GM21737 (cell line): ENCODE measurements at regions not wholly inside any gene's neighbourhood (a gene's known extent, or its start where the extent isn't known, plus 50 kb on each side); places are given as distances from the start of the nearest gene placed in this dataset.
"Not testable (repeated sequence)": the region's sequence is repeated elsewhere in the genome, so short reads cannot be mapped to it uniquely, and the experiment has no call there.

ENCODE experiments used
- ATAC-seq: cut with Tn5 transposase; IDR thresholded peaks from one replicate; pipeline ENCODE4 v1.9.1; 2021; ENCODE audit warnings: mild to moderate bottlenecking, moderate library complexity; ENCODE audit not compliant: unreplicated experiment

DNA sequence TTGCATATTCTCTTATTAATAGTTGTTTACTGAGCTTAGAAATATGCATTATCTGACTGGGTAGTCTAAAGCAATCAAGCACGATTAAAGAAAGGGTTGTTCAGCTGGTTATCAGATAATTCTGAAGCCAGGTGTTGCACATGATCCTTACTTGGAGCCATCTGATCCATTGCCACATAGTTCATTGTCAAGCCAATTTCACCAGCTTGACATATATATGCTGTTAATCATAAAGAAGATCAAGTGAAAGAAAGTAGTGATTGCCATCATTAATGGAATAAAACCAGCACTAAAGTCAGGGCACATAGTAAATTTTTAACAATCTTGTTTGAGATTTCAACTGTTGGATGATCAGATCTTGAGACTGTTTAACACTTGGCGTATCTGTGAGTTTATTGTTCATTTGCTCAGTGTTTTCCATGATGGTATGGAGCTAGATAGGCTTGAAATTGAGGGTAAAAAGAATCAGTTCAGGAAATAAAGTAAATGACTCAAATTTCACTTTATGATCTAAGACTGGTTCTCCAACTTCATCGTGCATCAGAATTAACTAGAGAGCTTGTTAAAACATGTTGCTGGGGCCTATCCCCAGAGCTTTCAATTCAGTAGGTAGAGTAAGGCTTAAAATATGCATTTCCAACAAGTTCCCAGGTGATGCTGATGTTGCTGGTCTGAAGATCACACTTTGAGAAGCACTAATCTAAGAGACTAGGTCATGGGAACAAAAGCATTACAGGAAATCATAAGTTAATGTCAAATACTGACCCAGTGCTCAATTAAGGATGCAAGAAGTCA is 539.6 kb downstream of the SATB2 start:
- ATAC-seq = no peak

DNA sequence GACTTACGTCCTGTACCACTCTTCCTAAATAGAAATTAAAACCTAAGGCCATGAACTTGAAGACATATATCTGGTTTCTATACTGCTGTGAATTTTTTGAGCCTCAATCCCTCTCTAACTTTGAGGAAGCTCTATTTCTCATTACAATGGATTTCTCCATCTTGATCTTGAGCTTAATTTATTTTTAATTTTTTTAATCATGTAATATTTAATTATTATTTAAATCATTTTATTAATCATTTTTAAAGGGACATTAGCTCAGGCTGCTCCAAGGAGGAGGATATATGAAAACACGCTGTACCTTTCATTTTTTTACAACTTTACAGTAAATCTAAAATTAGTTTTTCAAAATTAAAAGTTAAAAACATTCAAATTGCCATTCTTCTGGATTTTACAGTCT is 540.5 kb downstream of the SATB2 start:
- ATAC-seq = no peak

DNA sequence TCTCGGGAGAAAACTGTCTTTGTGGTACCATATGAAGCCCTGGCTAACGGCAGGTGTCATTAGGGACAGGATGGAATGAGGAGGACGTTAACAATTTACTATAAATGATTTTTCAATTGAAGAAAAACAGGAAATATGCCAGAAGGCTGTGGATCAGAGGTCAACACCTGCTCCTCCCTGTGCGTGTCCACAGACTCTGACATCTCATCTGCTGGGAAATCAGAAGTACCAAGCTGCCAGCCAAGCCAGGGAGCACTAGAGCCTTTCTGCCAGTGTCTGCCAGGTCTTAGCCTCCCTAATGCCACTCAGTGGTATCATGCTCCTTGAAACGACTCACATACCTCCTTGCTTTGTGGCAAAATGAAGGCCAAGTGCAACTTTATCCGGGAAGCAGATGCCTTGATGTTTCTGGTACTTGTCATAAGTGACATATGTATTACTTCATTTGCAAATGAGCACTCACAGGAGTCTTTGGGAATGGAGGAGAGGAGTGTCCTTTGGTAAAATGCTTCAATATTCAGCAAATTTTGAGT is 541.1 kb downstream of the SATB2 start:
- no peak for ATAC-seq

DNA sequence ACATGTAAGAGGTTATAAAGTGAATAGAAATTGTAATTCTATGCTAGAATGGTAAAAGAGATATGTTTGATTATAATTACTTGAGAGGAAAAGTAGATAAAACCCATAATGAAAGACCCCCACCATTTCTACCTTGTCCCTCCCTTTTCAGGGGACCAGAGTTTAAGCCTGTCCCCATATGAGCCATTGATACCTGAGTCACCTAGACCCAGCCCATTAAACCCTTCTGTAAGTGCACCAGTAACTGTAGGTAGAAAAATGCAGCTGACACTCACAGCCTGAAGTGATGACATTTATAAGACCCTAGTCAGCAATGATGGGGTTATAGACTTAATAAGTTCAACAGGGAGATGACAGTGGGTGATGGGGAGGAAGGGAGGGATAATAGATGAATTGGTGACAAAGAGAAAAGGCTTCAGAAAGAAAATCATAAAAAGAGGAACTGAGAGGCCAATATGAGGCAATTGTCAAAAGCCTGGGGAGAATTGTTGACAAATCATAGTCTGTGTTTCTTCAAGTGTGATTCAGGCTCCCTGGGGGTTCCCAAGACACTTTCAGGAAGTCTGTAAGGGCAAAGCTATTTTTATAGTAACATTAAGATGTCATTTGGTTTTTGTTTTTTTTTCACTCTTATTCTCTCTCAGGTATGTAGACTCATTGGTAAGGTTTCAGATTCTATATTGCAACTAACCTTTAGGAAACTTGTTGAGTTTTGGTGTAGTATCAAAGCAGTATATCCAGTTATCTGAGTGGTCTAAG is 544.2 kb downstream of the SATB2 start:
- peak; percentile 99 for ATAC-seq

DNA sequence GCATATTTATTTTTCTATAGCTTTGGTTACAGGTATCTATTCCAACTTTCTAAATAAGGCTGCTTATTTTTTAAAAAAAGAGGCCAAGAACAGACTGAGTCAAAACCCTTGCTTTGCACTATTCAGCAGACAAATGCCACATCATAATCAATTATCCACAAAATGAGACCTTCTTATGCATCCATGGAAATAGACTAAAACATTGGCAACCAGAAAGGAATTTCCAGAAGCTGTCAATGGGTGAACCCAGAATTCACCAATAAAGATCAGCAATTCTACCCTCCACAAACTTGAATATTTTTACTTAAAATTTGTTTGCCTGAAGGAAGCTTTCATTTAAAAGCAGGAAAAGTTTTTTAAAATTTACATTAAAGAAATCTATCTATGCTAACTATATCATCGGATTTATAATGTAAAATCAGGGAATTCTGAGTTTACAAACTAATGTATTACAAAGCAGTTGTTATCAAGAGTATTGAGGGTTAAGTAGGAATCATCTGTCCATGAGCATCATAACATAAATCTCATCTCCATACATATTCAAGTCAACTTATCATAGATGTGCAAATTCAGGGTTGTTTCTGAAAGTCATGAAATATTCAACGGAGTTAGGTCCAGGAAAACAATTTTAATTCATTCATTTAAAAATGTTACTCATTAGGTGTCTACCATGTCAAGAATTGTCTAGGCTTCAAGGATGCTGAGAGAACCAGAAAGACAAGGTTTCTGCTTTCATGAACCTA is 548.0 kb downstream of the SATB2 start:
- no peak for ATAC-seq

DNA sequence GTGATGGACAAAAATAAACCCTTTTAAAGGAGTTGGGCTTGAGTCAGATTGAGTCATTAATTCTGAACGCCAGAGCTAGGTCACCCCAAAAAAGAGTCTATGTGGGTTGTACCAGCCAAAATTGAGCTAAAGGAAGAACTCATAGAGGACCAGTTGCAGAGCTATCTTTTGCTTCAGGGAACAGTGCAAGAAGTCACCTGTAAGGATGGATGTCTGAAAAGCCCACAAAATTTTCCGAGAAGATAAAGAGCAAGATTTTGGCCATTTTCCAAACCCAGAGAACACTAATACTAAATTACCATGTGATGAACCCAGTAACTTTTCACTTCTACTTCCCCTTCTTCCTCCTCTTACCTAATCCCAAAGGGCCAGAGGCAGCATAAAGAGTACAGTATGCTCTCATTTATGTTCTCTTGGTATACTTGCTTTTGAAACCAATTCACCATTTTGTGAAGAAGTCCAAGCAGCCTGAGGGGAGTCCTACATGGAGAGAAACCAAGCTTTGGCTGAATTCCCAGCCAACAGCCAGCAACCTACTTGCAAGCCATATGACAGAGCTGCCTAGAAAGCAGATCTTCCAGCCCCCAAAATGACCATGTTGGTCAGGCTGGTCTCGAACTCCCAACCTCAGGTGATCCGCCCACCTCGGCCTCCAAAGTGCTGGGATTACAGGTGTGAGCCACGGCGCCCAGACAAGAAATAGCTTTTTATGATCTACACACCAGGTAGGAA is 551.7 kb downstream of the SATB2 start:
- ATAC-seq = peak; percentile 58

DNA sequence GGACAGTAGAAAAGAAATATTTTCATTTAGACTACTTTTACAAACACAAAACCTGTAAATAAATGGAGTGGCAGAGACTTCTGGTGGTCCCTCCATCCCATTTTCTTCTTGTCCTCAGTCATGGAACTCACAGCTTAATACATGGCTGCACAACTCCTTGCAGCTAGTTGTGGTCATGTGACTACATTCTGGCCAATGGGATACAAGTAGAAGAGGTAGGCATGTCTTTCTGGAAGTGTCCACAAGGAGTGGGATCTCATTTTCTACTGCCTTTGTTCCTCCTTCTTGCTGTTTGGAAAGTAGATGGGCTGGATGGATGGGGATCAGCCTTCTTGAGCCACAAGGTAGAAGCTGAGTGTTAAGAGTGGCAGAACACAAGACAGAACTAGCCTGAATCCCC is 555.8 kb downstream of the SATB2 start:
- no peak for ATAC-seq

DNA sequence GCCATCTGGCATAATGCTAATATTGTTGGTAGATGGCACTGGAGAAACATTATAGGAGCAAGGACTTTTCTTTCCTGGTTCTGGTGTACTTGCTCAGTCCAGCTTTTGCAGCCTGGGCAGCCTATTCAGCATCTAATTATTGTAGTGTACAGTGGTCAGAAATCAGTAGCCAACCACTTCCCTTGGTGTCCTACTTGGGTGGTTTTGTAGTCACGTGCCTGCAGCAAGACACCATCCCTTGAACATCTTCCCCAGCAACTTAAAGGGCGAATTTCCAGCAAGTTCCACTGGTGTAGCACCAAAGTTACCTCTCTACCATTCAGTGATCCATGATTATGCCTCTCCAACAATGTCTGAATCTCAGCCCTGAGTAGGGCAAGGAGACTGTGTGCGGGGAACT is 557.6 kb downstream of the SATB2 start:
- ATAC-seq = no peak

DNA sequence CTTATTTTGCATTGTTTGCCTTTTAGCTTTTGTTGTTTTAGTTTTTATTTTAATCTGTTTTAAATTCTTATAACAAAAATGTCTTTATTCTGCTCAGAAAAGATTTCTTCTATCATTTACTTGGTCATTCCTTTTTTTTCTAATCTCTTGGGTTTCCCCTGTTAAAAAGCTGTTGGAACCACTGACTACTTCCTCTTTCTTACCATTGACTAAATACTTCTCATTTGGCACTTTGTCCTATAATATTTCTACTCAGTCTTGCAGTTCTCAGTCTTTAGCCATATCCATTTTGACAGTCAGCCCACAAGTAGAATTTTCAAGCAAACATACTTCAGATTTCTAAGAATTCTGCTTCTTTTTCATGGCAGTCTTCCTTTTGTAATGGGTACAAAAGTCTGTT is 567.2 kb downstream of the SATB2 start:
- ATAC-seq = no peak

DNA sequence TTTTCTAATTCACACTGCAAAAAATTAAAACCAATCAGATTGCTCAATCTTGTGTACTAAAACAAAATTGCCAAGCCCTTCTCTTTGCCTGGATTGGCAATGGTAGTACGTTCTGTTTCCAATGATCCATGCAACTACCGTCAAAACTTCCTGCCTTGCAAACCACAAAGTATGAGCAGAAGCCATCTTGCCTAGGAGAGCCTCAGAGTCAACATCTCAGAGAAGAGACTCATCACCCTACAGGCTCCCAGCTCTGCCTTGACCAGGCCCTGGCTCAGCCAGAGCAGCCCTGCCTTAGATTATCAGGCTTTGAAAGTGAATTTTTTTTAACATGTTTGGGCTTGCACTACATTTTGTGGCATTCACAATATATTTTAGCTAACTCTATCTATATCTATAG is 574.1 kb downstream of the SATB2 start:
- no peak for ATAC-seq

DNA sequence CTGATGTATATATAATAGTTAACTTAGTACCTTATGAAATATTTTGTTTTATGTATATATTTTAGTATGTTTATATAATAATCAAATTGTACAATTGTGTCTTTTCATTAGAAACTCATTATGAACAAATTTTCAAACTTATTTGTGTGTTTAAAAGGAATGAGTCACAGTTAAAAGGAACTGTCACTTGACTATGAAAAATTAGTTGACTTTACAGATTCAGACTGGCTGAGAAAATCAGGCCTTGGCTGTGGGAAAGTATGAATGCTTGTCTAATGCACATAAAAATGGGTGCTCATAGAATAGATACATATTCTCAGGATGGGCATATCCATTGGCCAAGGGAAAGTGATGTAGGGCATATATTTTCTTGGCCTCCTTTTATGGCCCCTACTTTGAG is 576.8 kb downstream of the SATB2 start:
- no peak for ATAC-seq

DNA sequence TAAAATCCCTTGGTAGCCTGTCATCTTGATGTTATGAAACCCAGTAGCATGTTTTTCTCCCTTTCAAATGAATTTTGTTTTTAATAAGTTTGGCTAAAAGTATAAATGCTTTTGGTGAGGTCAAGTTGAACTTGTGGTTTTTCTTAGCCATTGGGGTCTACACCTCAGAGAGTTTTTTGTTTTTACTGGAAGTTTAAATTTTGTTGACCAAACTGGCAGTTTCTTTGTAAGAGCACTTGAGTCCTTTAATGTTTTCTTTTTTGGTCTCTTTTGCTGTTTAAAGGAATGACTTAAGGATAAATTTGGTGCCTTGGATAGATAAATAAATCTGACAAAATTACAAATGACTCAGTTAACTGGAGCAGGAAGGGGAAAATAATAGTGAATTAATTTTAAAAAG is 577.3 kb downstream of the SATB2 start:
- no peak for ATAC-seq

DNA sequence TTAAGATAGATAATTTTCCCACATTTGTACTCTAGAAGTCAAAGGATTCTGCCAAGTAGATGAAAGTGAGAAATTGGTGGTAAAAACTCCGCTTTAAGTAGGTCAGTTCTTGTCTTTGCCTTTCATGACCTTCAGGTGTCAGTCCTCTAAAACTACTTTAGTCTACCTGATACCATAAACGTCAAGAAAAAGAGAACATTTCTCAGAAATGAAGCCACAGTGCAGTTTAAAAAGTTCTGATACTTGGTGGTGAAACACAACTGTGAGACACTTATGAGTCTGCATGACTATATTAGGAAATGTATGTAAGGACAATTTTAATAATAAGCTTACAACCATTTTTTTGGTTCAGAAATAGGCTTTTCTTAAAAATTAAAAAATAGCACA is 583.3 kb downstream of the SATB2 start:
- no peak for ATAC-seq

DNA sequence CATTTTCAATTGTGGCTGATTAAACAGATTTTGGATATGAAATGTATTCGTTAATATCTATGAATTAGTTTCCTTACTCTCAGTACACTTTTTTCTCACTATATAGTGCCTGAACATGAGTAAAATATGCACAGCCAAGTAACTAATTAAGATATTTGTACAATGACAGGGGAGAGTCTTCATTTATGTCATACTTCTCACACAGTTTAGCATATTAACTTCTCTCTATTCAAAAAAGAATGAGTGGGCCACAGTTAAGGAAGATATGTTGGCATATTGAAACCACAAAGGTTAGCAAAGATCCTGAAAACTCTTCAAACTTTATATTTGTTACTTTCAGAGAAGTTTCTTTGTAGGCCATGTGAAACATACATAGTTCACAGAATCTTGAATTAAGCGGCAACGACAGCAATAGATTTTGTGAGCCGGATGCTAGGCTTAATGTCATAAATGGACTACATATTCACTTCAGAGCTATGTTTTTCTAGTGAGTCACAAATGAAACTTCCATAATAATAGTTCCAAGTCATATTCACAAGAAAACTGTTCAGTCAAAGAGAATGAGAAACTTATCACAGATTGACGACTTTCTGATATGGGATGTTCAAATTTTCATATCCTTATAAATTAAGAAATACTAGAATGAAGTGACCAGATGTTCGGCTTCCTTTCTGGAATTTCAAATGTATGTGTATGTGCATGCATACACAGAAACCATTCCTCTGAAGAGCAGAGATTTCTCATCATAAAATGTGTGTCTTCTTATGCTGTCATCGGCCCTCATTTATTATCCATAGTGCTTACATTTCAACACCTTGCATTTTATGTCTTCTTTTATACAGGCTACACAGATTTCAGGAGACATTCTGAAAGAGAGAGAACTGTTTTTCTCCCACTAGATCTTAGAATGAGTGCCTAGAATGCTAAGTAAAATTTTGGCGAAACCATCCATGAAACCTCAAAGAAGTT is 584.0 kb downstream of the SATB2 start:
- ATAC-seq = no peak

DNA sequence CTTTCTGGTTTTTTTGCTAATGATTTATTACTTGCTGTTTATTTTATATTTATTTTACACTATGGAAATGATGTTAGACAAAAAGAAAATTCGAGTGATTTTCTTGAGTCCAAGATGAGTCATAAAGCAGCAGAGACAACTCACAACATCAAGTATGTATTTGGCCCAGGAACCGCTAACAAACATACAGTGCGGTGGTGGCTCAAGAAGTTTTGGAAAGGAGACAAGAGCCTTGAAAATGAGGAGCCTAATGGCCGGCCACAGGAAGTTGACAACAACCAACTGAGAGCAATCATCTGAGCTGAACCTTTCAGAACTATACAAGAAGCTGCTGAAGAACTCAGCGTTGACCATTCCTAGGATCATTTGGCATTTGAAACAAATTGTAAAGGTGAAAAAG is 594.1 kb downstream of the SATB2 start:
- no peak for ATAC-seq

DNA sequence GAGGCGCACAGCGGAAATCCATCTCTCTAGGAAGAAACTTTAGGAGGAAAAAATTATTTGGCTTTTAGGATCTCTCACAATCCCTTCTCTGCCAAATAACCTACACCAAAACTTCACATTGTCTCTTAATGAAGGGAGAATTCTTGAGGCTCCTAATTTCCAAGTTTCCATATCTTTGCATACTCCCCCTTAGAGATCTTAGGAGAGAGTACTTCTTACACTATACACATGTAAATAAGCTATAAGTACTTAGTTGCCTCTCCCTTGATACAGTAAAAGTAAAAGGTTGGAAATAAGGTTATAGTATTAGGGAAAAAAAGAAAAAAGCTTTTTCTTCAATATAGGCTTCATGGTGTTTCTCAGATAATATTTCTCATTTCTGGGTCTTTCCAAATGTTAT is 596.7 kb downstream of the SATB2 start:
- ATAC-seq = no peak

DNA sequence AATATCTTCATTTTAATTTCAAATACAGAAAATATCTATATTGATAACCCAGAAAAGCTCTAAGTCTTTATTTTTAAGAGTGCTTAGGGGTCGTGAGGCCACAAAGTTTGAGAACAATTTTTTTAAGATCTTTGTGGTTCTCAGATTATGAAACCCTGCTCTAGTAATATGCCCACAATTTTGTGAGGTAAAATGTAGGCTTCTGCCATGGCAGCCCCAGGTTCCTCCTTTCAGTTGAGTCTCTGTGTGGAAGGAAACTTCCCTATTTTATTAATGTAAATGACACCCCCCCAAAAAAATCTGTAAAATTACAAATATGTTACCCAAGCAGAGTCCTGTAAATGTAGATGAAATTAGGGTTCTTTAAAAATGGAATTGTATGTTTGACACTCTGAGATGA is 600.5 kb downstream of the SATB2 start:
- no peak for ATAC-seq

DNA sequence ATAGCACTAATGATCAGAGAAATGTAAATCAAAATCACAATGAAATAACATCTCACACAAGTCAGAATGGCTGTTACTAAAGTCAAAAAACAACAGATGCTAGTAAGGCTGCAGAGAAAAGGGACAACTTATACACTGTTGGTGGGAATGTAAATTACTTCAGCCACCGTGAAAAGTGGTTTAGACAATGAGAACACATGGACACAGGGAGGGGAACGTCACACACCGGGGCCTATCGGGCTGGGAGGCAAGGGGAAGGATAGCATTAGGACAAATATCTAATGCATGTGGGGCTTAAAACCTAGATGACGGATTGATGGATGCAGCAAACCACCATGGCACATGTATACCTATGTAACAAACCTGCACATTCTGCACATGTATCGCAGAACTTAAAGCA is 602.0 kb downstream of the SATB2 start:
- not testable (repeated sequence) for ATAC-seq

DNA sequence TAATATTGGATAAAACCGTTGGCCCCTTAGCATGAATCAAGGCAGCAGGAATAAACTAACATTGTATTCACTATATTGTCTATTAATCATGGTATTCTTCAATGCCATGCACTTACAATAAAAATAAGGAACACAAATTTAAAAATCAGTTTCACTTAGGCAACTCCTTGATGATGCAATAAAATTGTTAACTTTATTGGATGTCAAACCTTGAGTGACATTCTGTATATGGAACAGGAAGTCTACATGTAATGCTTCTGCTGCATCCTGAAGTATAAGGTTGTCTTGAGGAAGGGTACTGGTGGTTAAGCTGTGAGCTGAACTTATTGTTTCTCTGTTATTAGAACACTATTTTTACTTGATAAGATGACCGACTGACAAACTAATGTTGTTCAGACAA is 605.5 kb downstream of the SATB2 start:
- no peak for ATAC-seq

DNA sequence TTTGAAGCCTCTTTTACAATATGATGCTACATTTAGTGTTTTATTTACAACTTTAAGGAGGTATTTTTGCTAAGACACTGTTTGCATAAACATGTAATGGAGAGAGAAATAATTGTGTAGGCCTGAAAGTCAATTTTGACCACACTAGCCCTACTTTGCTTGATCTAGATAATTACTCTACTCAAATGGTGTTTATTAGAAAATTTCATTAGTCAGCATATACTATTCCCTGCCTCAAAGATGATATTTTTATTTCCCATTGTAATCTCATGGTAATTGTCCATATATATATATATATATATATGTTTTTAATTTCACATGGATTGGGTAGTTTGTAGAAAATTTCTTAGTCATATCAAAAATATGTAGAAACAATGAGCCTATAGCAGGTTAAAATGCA is 632.2 kb downstream of the SATB2 start:
- no peak for ATAC-seq
